GM12878 (cell line): ENCODE measurements at regions not wholly inside any gene's neighbourhood (a gene's known extent, or its start where the extent isn't known, plus 50 kb on each side); places are given as distances from the start of the nearest gene placed in this dataset.

Experiments used
- ATAC-seq: fragments of 200-7000 bp; cut with Tn5 transposase; 3 replicates; pipeline ENCODE4 v1.9.1; 2020; ENCODE audit warnings: mild to moderate bottlenecking, moderate library complexity
- BruUV-seq: library from RNA; stranded (reverse); fragments of 400-500 nt; replicated peaks from 2 replicates; lab custom pipeline; 2021; lab: Mats Ljungman, UMichigan
- CTCF ChIA-PET: fragments of 300-600 bp; sonication (Branson Sonifier 250); formaldehyde crosslinking; extraction: SDS; loops from one replicate; lab custom pipeline; 2021; ENCODE audit warnings: inconsistent platforms; lab: Yijun Ruan, JAX
- POLR2A ChIA-PET: fragments of 350-600 bp; formaldehyde crosslinking; extraction: SDS; loops from one replicate; lab custom pipeline; 2021; ENCODE audit warnings: inconsistent platforms; lab: Charles Lee
- RAD21 ChIA-PET: fragments of 300-600 bp; sonication (Branson Sonifier 250); formaldehyde crosslinking; loops from one replicate; lab custom pipeline; 2023; ENCODE audit warnings: antibody characterized with exemption; ENCODE audit not compliant: unreplicated experiment; lab: Charles Lee
- SMC1A ChIA-PET: fragments of 300-600 bp; sonication (Branson Sonifier 250); formaldehyde crosslinking; loops from one replicate; lab custom pipeline; 2023; ENCODE audit not compliant: unreplicated experiment, uncharacterized antibody; lab: Charles Lee
- DNase-seq: peaks from one replicate; pipeline ENCODE4 v3.0.0-alpha.2; 2011; ENCODE audit warnings: low read depth, low spot score
- FAIRE-seq: peaks from 3 replicates; lab custom pipeline; 2011; peaks lifted over from hg19 to GRCh38; lab: Jason Lieb, UNC
- H2AFZ ChIP-seq: 2 replicates; pipeline ENCODE4 v1.6.0; 2011; ENCODE audit warnings: low read depth, low read length, control low read depth; ENCODE audit not compliant: control insufficient read depth
- H3K27ac ChIP-seq: 2 replicates; pipeline ENCODE4 v1.5.1; 2011; ENCODE audit warnings: control low read depth; ENCODE audit not compliant: control insufficient read depth, insufficient read depth
- H3K27me3 ChIP-seq, 2 experiments: replicated peaks in 1 of 2; 2 replicates each; pipeline versions ENCODE4 v1.6.0 to v1.6.1; 2011; ENCODE audit warnings: low read length in 1 of 2; ENCODE audit not compliant: control insufficient read depth in 2 of 2, insufficient read depth in 2 of 2
- H3K36me3 ChIP-seq, 2 experiments: 2 replicates each; pipeline ENCODE4 v1.5.1; 2011; ENCODE audit warnings: low read length in 1 of 2; ENCODE audit not compliant: control insufficient read depth in 2 of 2, insufficient read depth in 2 of 2
- H3K4me1 ChIP-seq: 2 replicates; pipeline ENCODE4 v1.6.1; 2011; ENCODE audit warnings: mild to moderate bottlenecking, low read length, moderate library complexity, mixed read lengths; ENCODE audit not compliant: control insufficient read depth, insufficient read depth
- H3K4me2 ChIP-seq: 2 replicates; pipeline ENCODE4 v1.6.0; 2011; ENCODE audit warnings: control low read depth; ENCODE audit not compliant: control insufficient read depth, insufficient read depth
- H3K4me3 ChIP-seq: fragments of 200-600 bp; sonication (generic); 2 replicates; pipeline ENCODE4 v1.5.1; 2016
- H3K79me2 ChIP-seq: 2 replicates; pipeline ENCODE4 v1.6.0; 2011; ENCODE audit warnings: low read length; ENCODE audit not compliant: control insufficient read depth, insufficient read depth
- H3K9ac ChIP-seq: 2 replicates; pipeline ENCODE4 v1.8.0; 2011; ENCODE audit warnings: low read length, control low read depth, mixed read lengths; ENCODE audit not compliant: control insufficient read depth, insufficient read depth
- H3K9me3 ChIP-seq: replicated peaks from 3 replicates; pipeline ENCODE4 v1.5.1; 2011; ENCODE audit warnings: mild to moderate bottlenecking, low read length; ENCODE audit not compliant: control insufficient read depth, insufficient read depth
- H4K20me1 ChIP-seq: 2 replicates; pipeline ENCODE4 v1.6.0; 2011; ENCODE audit not compliant: control insufficient read depth, insufficient read depth
- FOS ChIP-seq: IDR thresholded peaks from 3 replicates; pipeline ENCODE4 v1.6.1; 2011; ENCODE audit warnings: borderline replicate concordance; ENCODE audit not compliant: insufficient read length; ENCODE audit errors: extremely low read depth
- FOXM1 ChIP-seq: IDR thresholded peaks from 2 replicates; pipeline ENCODE4 v1.6.1; 2012; ENCODE audit warnings: low read depth, mild to moderate bottlenecking, inconsistent platforms, low read length, moderate library complexity
- HDAC2 ChIP-seq: fragments of 200-600 bp; sonication (generic); IDR thresholded peaks from 2 replicates; pipeline ENCODE4 v1.6.1; 2017
- IKZF1 ChIP-seq: fragments of 450-650 bp; conservative IDR thresholded peaks from 2 replicates; pipeline ENCODE4 v1.6.1; 2017; ENCODE audit warnings: antibody characterized with exemption, mild to moderate bottlenecking
- MEF2A ChIP-seq: IDR thresholded peaks from 2 replicates; pipeline ENCODE4 v1.6.1; 2011; ENCODE audit warnings: low read depth, mild to moderate bottlenecking, low read length, moderate library complexity; ENCODE audit not compliant: insufficient read depth
- MTA3 ChIP-seq: IDR thresholded peaks from 2 replicates; pipeline ENCODE4 v1.6.1; 2012; ENCODE audit warnings: low read length, inconsistent platforms, borderline replicate concordance
- NFIC ChIP-seq: IDR thresholded peaks from 2 replicates; pipeline ENCODE4 v1.6.1; 2012; ENCODE audit warnings: low read depth, mild to moderate bottlenecking, inconsistent platforms, low read length, moderate library complexity
- RBBP5 ChIP-seq: fragments of 200-600 bp; sonication (generic); conservative IDR thresholded peaks from 2 replicates; pipeline ENCODE4 v1.6.1; 2016
- SMC3 ChIP-seq: IDR thresholded peaks from 2 replicates; pipeline ENCODE4 v1.6.1; 2011; ENCODE audit warnings: low read length, improper control_type of control experiment, borderline replicate concordance
- TAF1 ChIP-seq: IDR thresholded peaks from 2 replicates; pipeline ENCODE4 v1.6.1; 2011; ENCODE audit warnings: mild to moderate bottlenecking, low read depth, low read length, borderline replicate concordance
- ZNF207 ChIP-seq: fragments of 450-650 bp; IDR thresholded peaks from 2 replicates; pipeline ENCODE4 v1.6.1; 2014; ENCODE audit warnings: antibody characterized with exemption, mild to moderate bottlenecking, borderline replicate concordance
- ZSCAN29 ChIP-seq: fragments of 450-650 bp; IDR thresholded peaks from 2 replicates; pipeline ENCODE4 v1.6.1; 2017; ENCODE audit warnings: mild to moderate bottlenecking, moderate library complexity
- WGBS: methylation state at CpG from one replicate; pipeline ENCODE4 v1.1.6; 2016; ENCODE audit warnings: low lambda C conversion rate; ENCODE audit not compliant: insufficient replicate concordance, insufficient coverage; ENCODE audit errors: missing lambda C conversion rate; 5-methylcytosine and 5-hydroxymethylcytosine counted together
- in situ Hi-C: fragments of 300-500 bp; cut with MboI; formaldehyde crosslinking; loops from 9 replicates; pipeline ENCODE4 v1.14.3; 2018; ENCODE audit warnings: mixed read lengths
- intact Hi-C: fragments of 100-400 bp; cut with micrococcal nuclease; formaldehyde crosslinking; loops from one replicate; pipeline ENCODE4 v1.14.2; 2022; ENCODE audit not compliant: unreplicated experiment

- ChIA-PET SMC1A (no interaction called here), CTCF (interaction anchor here (0.9 kb wide), 1 partner anchor 14 kb away, joined by 3 read pairs; no protein-coding TSS in a partner anchor), POLR2A (no interaction called here), RAD21 (interaction anchor here (1.2 kb wide), 1 partner anchor 369 kb away, joined by 3 read pairs; no protein-coding TSS in a partner anchor)
- Histone ChIP-seq H3K9me3 (no peaks in the 10 kb centered on the region), H2AFZ (no peak overlapping the region), H3K9ac (no peak overlapping the region), H4K20me1 (no peaks in the 10 kb centered on the region), H3K4me1 (no peaks in the 10 kb centered on the region), H3K4me2 (no peak overlapping the region), H3K27me3 (no peaks in the 10 kb centered on the region), H3K79me2 (no peaks in the 10 kb centered on the region), H3K27ac (no peak overlapping the region), H3K4me3 (no peak overlapping the region), H3K36me3 (no peaks in the 10 kb centered on the region)
- in situ Hi-C loops (no loop called here), intact Hi-C loops (no loop called here)
- ATAC-seq (no peak), DNase-seq (no peak), FAIRE-seq (no peak)
- 94% methylated on average over 1 of the region's 1 CpG for WGBS
- no TSS peak for BruUV-seq
- TF ChIP-seq TAF1 (no peak), HDAC2 (no peak), SMC3 (no peak), RBBP5 (no peak), IKZF1 (no peak), FOXM1 (no peak), MEF2A (no peak), ZNF207 (no peak), FOS (no peak), MTA3 (no peak), NFIC (no peak), ZSCAN29 (no peak)
Measured at GRCh38 chr6:144957236-144957937, 672.3 kb downstream of the UTRN start.
